Coronary artery (tissue), 2 donors: ENCODE measurements at regions not wholly inside any gene's neighbourhood (a gene's known extent, or its start where the extent isn't known, plus 50 kb on each side); places are given as distances from the start of the nearest gene placed in this dataset.

Source experiments
- DNase-seq: peaks from one replicate; pipeline ENCODE4 v3.0.0-alpha.2; 2017; ENCODE audit warnings: low spot score
- H3K27ac ChIP-seq, 2 donors: fragments of 200-600 bp; sonication (generic); one replicate each; pipeline ENCODE4 v1.5.1; 2016 to 2019
- H3K4me3 ChIP-seq: fragments of 200-600 bp; sonication (generic); 2 replicates; pipeline ENCODE4 v1.5.1; 2016; ENCODE audit warnings: mild to moderate bottlenecking, moderate library complexity
- CTCF ChIP-seq: fragments of 200-600 bp; sonication (generic); IDR thresholded peaks from one replicate; pipeline ENCODE4 v1.5.1; 2019; ENCODE audit warnings: antibody characterized with exemption

GRCh38 chr13:91142572-91142971 lies 204.9 kb upstream of the MIR17HG start:
- H3K4me3 ChIP-seq, result no peak overlapping the region
- no peak for DNase-seq
- peak overlapping the region; percentile 63 to 71 for H3K27ac ChIP-seq
- TF ChIP-seq CTCF, result no peak

DNA sequence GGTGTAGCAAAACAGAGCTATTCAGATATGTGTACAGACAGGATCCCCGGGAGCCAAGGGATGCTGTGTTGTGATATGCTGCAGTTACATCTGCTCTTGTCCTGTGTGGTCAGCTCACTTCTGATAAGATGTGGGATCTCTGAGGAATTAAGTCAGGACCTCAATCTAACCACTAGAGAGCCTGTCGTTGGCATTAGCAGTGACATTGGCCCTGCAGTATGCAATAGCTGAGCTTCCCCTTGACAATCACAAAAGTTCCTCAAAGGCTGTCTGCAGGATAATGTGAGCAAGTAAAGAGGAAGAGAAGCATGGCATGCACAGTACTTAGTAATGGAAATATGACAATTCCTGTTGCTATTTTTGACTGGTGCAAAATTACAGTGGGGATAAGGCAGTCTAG lies 203.4 kb upstream of the MIR17HG start:
- no peak for TF ChIP-seq CTCF
- no peak for DNase-seq
- H3K27ac ChIP-seq, result peak overlapping the region; percentile 63 to 71

DNA sequence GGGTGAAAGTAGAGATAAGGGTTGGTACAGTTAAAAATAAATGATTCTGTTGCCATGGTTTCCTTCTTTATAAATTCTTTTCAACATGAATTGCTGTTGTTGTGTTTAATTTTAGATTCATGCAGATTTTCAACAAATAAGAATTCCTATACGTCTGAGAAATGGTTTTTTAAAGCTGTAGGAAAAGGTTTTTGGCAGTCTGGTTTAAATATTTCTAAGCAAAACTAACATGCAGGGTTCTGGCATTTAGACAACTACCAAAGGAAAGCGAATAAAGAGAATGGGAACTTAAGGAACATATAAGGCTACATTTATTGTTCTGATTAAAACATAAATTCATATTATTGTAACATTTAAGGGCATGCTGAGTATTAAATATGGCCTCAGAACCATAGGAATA lies 203.0 kb upstream of the MIR17HG start:
- Histone ChIP-seq H3K4me3 (no peak overlapping the region), H3K27ac (peak overlapping the region in 1 of 2 donors; percentile 63)
- DNase-seq, result no peak
- TF ChIP-seq CTCF, result no peak

More for the DNA sequence above, 203.4 kb upstream of the MIR17HG start:
- peak overlapping the region; percentile 5 for H3K4me3 ChIP-seq

DNA sequence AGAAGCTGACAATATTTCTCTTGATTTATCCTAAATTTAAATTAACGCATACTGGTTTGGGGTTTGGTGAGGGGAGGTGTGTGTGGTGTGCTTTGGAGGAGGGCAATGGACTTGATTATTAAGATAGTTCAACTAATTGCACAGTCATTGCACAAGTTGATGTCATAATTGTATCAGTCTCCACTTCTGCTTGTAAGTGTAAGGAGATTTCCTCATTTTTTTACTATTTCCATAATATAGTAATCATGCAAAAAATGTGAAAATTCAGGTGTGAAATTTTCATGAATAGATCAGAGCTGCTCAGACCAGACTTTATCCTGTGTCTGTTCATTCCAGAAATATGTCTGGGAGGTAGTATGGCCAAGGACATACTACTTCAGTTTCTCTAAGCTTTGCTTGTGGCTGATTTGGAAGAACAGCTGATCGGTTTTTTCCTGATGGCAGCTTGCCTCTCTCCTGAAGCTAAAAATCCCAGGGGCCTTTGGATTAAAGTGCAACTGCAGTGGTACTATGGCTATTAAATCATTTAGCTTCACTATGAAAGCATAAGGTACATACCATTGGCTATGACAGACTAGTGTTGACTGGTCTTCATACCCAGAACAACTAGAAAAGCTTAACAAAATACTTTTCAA lies 201.8 kb upstream of the MIR17HG start:
- H3K4me3 ChIP-seq, result no peak overlapping the region
- DNase-seq, result no peak
- H3K27ac ChIP-seq, result no peak overlapping the region
- no peak for TF ChIP-seq CTCF

GRCh38 chr13:91146601-91147000 lies 200.9 kb upstream of the MIR17HG start:
- no peak for TF ChIP-seq CTCF
- H3K4me3 ChIP-seq, result no peak overlapping the region
- H3K27ac ChIP-seq, result no peak overlapping the region
- DNase-seq, result no peak

- TF ChIP-seq CTCF, result no peak
- H3K4me3 ChIP-seq, result no peak overlapping the region
- no peak for DNase-seq
These were observed 199.4 kb upstream of the MIR17HG start for GRCh38 chr13:91148098-91148497.

DNA sequence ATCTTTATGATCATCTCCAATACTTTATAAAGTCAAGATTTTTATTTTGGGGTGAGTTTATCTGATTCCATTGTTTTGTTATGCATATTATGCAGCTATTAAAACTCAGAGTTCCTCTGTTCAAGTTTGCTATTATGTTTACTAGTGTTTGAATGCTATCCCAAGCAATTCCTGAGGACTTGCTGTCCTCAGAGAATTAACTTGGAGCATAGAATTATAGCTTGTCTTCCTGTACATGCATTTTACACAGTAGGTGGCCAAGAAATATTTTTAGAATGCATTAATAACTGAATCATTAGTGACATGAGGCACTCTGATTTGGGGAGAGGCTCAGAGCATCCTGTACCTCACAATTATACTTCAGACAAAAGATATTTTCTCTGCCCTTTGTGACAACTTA lies 195.6 kb upstream of the MIR17HG start:
- DNase-seq, result no peak
- Histone ChIP-seq H3K4me3 (no peak overlapping the region), H3K27ac (no peak overlapping the region)
- no peak for TF ChIP-seq CTCF

More at GRCh38 chr13:91148098-91148497, 199.4 kb upstream of the MIR17HG start:
- H3K27ac ChIP-seq, result no peak overlapping the region
